ENCODE measurements at regions not wholly inside any gene's neighbourhood (a gene's known extent, or its start where the extent isn't known, plus 50 kb on each side); places are given as distances from the start of the nearest gene placed in this dataset.

- Histone ChIP-seq H3K4me2 (ENCODE audit: low read length) (no peak overlapping the region), H3F3A (ENCODE audit: control insufficient read depth, insufficient read depth) (no peaks in the 10 kb centered on the region), H3K27me3 (ENCODE audit: control insufficient read depth, low read length) (no peaks in the 10 kb centered on the region; the same call in 1 of the 2 replicates), H3K79me2 (ENCODE audit: control insufficient read depth, low read length) (no peaks in the 10 kb centered on the region), H3K9me3 (ENCODE audit: control insufficient read depth, insufficient read depth, low read length) (peaks cover 10% of the 10 kb centered on the region; the same call in 1 of the 2 replicates), H3K4me3 (ENCODE audit: low read length) (no peak overlapping the region), H4K20me1 (ENCODE audit: control insufficient read depth, insufficient read depth, low read depth, low read length) (no peaks in the 10 kb centered on the region), H3K4me1 (ENCODE audit: control insufficient read depth, low read length) (no peaks in the 10 kb centered on the region), H3K27ac (ENCODE audit: low read depth, low read length) (no peak overlapping the region), H3K9me2 (replicated peaks; ENCODE audit: control insufficient read depth, low read length) (no peaks in the 10 kb centered on the region), H3K36me3 (ENCODE audit: control insufficient read depth, low read length) (no peaks in the 10 kb centered on the region)
- TF ChIP-seq EZH2phosphoT487 (IDR thresholded peaks at IDR 0.05; ENCODE audit: borderline replicate concordance, low read length) = no peak
- TF ChIP-seq, protein P1, sequence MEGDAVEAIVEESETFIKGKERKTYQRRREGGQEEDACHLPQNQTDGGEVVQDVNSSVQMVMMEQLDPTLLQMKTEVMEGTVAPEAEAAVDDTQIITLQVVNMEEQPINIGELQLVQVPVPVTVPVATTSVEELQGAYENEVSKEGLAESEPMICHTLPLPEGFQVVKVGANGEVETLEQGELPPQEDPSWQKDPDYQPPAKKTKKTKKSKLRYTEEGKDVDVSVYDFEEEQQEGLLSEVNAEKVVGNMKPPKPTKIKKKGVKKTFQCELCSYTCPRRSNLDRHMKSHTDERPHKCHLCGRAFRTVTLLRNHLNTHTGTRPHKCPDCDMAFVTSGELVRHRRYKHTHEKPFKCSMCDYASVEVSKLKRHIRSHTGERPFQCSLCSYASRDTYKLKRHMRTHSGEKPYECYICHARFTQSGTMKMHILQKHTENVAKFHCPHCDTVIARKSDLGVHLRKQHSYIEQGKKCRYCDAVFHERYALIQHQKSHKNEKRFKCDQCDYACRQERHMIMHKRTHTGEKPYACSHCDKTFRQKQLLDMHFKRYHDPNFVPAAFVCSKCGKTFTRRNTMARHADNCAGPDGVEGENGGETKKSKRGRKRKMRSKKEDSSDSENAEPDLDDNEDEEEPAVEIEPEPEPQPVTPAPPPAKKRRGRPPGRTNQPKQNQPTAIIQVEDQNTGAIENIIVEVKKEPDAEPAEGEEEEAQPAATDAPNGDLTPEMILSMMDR (IDR thresholded peaks at IDR 0.05; ENCODE audit: low read depth, low read length, poor library complexity, severe bottlenecking) = no peak
Observed at GRCh38 chr10:3433988-3434387, 261.4 kb upstream of the PITRM1 start.

DNA sequence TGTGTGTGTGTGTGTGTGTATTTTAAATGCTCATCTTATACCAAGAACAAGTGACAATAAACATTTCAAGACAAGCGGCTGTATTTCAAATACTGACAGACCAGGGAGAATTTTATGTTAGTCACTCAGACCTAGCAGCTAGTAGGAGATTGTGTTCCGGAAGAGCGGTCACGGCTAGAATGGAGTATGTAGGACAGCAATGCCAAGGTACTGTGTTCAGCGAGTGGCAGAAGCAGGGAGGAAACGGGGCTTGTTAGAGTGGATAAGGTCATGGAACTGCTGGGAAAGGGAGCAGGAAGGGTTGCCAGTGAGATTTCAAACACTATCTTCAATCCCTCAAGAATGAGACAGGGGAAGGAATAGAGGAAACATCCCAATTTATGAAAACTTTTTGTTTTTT, 260.5 kb upstream of the PITRM1 start:
- TF ChIP-seq EZH2phosphoT487 (IDR thresholded peaks at IDR 0.05; ENCODE audit: borderline replicate concordance, low read length) = no peak
- TF ChIP-seq, protein P1 (IDR thresholded peaks at IDR 0.05; ENCODE audit: low read depth, low read length, poor library complexity, severe bottlenecking) = no peak
- H3K36me3 ChIP-seq (ENCODE audit: control insufficient read depth, low read length) = no peaks in the 10 kb centered on the region
- H3K27ac ChIP-seq (ENCODE audit: low read depth, low read length) = no peak overlapping the region
- H3K9me3 ChIP-seq (ENCODE audit: control insufficient read depth, insufficient read depth, low read length) = peaks cover 10% of the 10 kb centered on the region; the same call in 1 of the 2 replicates
- H3K4me2 ChIP-seq (ENCODE audit: low read length) = no peak overlapping the region
- H3K27me3 ChIP-seq (ENCODE audit: control insufficient read depth, low read length) = no peaks in the 10 kb centered on the region; the same call in 1 of the 2 replicates
- H3K9me2 ChIP-seq (replicated peaks; ENCODE audit: control insufficient read depth, low read length) = no peaks in the 10 kb centered on the region
- no peaks in the 10 kb centered on the region for H3F3A ChIP-seq (ENCODE audit: control insufficient read depth, insufficient read depth)
- H3K79me2 ChIP-seq (ENCODE audit: control insufficient read depth, low read length) = no peaks in the 10 kb centered on the region
- H3K4me3 ChIP-seq (ENCODE audit: low read length) = no peak overlapping the region
- no peaks in the 10 kb centered on the region for H4K20me1 ChIP-seq (ENCODE audit: control insufficient read depth, insufficient read depth, low read depth, low read length)
- no peaks in the 10 kb centered on the region for H3K4me1 ChIP-seq (ENCODE audit: control insufficient read depth, low read length)

- peaks cover 10% of the 10 kb centered on the region; the same call in 1 of the 2 replicates for H3K9me3 ChIP-seq (ENCODE audit: control insufficient read depth, insufficient read depth, low read length)
- no peaks in the 10 kb centered on the region for H3K4me1 ChIP-seq (ENCODE audit: control insufficient read depth, low read length)
- no peaks in the 10 kb centered on the region for H3K36me3 ChIP-seq (ENCODE audit: control insufficient read depth, low read length)
- TF ChIP-seq, protein P1 (IDR thresholded peaks at IDR 0.05; ENCODE audit: low read depth, low read length, poor library complexity, severe bottlenecking) = no peak
- no peak for TF ChIP-seq EZH2phosphoT487 (IDR thresholded peaks at IDR 0.05; ENCODE audit: borderline replicate concordance, low read length)
- no peak overlapping the region for H3K27ac ChIP-seq (ENCODE audit: low read depth, low read length)
- no peaks in the 10 kb centered on the region; the same call in 1 of the 2 replicates for H3K27me3 ChIP-seq (ENCODE audit: control insufficient read depth, low read length)
- no peaks in the 10 kb centered on the region for H3K79me2 ChIP-seq (ENCODE audit: control insufficient read depth, low read length)
- no peaks in the 10 kb centered on the region for H3F3A ChIP-seq (ENCODE audit: control insufficient read depth, insufficient read depth)
- no peaks in the 10 kb centered on the region for H3K9me2 ChIP-seq (replicated peaks; ENCODE audit: control insufficient read depth, low read length)
- H4K20me1 ChIP-seq (ENCODE audit: control insufficient read depth, insufficient read depth, low read depth, low read length) = no peaks in the 10 kb centered on the region
- H3K4me3 ChIP-seq (ENCODE audit: low read length) = no peak overlapping the region
- H3K4me2 ChIP-seq (ENCODE audit: low read length) = no peak overlapping the region
Observed at GRCh38 chr10:3432081-3432825, 259.7 kb upstream of the PITRM1 start.
